ENCODE measurements at regions not wholly inside any gene's neighbourhood (a gene's known extent, or its start where the extent isn't known, plus 50 kb on each side); places are given as distances from the start of the nearest gene placed in this dataset.
"Not testable (repeated sequence)": the region's sequence is repeated elsewhere in the genome, so short reads cannot be mapped to it uniquely, and the experiment has no call there.

GRCh38 chr17:5870231-5870953, 199.8 kb upstream of the WSCD1 start:
- DNase-seq: no peak

DNA sequence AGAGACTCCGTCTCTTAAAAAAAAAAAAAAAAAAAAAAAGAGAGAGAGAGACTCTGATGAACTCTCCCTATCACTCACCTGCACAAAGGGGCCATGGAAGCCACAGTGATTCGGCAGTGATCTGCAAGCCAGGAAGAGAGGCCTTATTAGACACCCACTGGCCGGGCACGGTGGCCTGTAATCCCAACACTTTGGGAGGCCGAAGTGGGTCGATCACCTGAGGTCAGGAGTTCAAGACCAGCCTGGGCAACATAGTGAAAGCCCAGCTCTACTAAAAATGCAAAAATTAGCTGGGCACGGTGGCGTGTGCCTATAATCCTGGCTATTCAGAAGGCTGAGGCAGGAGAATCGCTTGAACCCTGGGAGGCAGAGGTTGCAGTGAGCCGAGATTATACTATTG, 198.5 kb upstream of the WSCD1 start:
- no peak for DNase-seq

GRCh38 chr17:5872831-5873230, 197.3 kb upstream of the WSCD1 start:
- DNase-seq: no peak

DNA sequence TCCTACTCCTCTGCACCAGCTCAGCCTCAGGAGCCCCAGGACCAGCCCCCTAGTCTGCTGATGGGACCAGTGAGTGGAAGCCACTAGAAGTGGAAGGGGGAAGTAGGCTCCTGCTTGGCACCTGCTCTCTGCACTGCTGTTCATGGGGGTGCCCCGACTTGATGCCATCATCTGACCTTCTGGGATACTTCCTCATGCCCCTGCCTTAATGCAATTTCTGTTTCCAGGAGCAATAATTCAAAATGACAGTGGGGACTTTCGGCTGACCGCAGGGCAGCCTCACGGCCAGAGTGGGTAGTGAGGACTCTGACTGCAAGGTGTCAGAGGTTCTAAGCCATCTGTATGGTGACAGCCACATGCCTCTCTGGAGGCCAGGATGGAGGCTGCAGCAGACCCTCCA, 196.4 kb upstream of the WSCD1 start:
- no peak for DNase-seq

- no peak for DNase-seq
Measured at GRCh38 chr17:5874486-5874885, 195.7 kb upstream of the WSCD1 start.

DNA sequence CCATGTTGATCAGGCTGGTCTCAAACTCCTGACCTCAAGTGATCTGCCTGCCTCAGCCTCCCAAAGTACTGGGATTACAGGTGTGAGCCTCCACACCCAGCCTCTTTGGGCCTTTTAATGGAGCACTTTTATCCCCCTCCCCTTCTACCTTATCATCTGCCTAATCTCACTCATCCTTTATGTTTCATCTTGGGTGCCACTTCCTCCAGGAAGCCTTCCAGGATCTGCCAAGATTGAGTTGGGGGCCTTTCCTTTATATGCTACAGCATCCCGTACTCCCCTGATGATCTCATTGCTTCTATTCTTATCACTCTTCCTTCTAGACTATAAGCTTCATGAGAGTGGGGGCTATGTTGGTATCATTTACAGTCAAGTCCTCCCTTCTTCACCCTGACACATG, 192.8 kb upstream of the WSCD1 start:
- DNase-seq: no peak

DNA sequence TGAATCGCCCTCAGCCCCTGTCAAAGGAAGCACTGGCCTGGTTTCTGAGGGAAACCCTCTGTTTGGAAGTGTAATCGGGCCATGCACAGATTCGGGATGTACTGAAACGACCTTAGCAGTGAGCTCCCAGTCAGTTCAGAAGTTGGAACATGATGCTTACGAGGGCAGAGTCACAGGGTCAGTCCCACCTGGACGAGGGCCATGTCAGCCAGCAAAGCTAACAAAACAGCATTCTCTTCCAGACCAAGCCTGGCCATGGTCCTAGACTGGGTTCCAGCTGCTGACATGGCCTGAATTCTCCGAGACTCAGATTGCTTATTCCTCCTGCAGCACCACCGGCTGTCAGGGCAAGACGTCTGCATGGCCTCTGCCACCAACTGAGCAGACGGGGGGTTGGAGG, 192.2 kb upstream of the WSCD1 start:
- DNase-seq: no peak

- DNase-seq: no peak
Measured at GRCh38 chr17:5881849-5882248, 188.3 kb upstream of the WSCD1 start.

GRCh38 chr17:5883775-5884665, 186.2 kb upstream of the WSCD1 start:
- DNase-seq: no peak

DNA sequence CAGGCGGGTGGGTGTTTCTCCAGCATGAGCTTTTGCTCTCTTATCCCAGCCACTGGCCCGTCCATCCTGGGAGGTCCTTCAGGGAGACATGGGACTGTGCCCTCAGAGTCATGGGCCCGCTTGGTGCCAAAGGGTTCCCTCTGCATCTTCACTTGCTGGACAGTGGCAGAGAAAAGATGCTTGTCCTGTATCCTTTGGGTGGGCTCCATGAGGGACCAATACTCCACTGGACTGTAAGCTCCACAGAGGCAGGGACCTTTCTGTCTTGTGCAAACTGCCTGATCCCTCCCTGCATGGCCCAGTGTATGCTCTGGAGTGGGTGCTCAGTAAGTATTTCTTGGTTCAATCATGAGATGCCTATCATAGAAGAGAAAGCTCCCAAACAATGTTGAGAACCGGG, 184.8 kb upstream of the WSCD1 start:
- no peak for DNase-seq

GRCh38 chr17:5888811-5889210, 181.4 kb upstream of the WSCD1 start:
- DNase-seq: no peak

GRCh38 chr17:5892921-5893675, 177.1 kb upstream of the WSCD1 start:
- DNase-seq: no peak

GRCh38 chr17:5893741-5894140, 176.4 kb upstream of the WSCD1 start:
- no peak for DNase-seq

DNA sequence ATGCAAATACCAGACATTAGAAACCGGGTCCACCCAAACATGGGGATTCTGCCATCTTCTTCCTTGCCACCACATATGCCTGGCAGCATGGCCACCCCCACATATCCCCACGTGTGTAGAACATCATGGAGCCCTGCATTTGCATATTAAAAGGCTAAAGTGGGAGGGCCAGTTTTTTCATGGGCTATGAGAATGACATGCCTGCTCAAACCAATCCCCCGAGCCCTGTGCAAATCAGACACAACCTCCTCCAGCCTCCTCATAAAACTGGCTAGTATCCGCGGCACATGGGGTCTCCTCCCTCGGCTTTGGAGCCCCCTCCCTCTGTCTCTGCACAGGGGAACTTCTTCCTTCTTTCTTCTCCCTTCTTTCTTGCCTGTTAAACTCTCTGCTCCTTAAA, 174.9 kb upstream of the WSCD1 start:
- no peak for DNase-seq

GRCh38 chr17:5896215-5896614, 174.0 kb upstream of the WSCD1 start:
- no peak for DNase-seq

- no peak for DNase-seq
Measured at GRCh38 chr17:5897275-5897911, 172.8 kb upstream of the WSCD1 start.

DNA sequence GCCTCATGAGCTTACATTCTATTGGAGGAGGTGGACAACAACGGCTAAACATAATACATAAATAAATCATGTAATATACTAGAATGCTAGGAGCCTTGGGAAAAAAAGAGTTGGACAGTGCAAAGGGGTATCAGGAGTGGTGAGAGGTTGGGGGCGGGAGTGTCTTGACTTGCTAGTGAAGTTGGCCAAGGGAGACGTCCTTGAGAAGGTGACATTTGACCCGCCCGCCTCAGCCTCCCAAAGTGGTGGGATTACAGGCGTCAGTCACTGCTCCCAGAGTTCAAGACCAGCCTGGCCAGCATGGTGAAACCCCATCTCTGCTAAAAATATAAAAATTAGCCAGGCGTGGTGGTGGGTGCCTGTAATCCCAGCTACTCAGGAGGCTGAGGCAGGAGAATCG, 172.2 kb upstream of the WSCD1 start:
- DNase-seq: not testable (repeated sequence)

- no peak for DNase-seq
Measured at GRCh38 chr17:5898406-5898805, 171.8 kb upstream of the WSCD1 start.

DNA sequence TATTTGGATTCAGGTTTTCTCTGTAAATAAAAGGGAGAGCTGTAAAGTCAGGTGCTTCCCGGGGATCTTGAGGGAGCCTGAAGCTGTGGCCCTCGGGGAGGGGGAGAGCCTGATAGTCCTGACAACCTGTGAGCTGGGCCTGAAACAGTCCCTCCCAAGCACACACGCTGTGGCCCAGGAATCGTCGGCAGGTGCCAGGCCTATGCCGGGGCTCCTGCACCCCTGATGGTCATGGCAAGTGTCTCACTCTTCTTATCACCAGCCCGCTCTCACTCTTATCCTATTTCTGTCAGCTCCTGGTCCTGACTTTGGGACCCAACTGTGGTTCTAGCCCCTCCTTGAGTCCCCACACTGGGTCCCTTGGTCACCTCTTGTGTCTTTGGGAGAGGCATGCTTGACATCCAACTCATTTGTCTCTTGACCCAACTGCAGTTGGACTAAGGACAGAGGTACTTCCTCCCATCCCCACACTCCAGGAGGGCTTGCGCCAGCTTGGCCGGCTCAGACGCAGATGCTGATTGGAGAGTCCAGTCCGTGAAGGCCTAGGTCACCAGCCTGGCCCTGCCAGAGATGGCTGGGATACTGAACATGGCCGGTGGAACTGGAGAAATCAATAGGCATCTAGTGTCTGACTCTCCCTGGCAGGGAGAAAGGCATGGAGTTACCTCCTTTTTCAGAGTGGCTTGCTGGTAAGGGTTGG, 170.5 kb upstream of the WSCD1 start:
- DNase-seq: no peak

DNA sequence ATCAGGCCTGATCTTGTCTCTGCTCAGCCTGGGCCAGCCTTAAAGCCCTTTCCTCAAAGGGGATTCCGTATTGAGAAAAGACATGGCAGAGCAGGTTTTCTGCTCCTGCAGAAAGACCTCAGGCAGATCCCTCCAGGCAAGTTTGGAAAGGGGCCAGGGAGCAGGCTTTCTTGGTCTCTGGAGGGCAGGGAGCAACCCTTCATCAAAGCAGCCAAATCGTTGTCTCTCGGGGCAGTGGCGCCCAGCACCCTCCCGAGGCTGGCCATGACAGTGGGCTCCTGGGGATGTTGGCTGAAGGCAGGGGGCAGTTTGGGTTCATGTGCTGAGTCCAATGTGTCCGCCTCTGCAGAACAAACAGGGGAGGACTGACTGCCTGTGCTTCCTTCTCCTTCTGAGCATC, 168.4 kb upstream of the WSCD1 start:
- no peak for DNase-seq

DNA sequence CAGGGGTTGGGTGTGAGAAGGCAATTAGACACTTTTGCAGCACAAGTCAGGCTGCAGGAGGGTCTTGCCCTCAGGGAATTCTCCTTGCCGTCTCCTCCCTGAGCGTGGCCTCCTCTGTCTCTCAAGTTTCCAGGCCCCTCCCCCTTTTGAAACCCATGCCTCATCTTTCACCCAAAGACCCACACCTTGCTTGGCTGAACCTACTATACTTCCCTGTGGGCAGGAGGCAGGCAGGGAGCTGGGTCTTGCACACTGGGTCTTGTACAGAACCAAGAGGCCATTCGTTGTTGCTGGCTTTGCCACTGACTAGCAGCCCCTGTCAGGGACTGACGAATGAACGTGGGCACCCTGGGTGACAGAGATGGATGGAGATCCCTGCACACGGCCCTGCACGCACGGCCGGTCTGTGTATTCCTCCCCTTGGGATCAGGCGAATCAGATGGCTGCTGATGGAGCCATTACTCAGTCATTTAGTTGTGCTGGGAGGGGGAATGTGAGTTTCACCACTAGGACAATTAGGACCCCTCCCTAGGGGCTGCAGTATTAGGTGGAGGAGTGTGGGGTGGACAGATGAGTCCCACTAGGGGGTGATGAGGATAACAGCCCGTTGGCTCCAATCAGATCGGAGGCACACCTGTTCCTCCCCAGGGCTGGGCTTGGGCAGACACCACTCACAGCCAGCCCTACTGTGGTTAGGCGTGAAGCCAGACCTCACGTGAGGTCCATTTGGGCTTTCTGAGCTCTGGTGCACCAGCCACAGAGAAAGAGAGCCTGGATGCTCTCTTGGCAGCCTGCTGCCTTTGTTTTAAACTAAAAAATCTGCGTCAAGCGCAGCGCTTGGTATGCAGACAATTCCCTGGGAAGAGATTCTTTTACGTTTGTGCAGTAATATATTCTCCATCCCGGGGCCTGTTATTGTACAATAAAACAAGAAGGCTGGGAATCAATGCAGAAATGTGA, 167.7 kb upstream of the WSCD1 start:
- DNase-seq: no peak
